ENCODE measurements at regions not wholly inside any gene's neighbourhood (a gene's known extent, or its start where the extent isn't known, plus 50 kb on each side); places are given as distances from the start of the nearest gene placed in this dataset.

GRCh38 chr5:161027763-161028162, 175.8 kb upstream of the ATP10B start:
- ATAC-seq (ENCODE audit: low read depth) = no peak
- Histone ChIP-seq H3K27me3 (ENCODE audit: insufficient read depth, poor library complexity, severe bottlenecking) (no peaks in the 10 kb centered on the region), H3K36me3 (ENCODE audit: low read depth) (no peaks in the 10 kb centered on the region), H3K9me3 (ENCODE audit: severe bottlenecking) (no peaks in the 10 kb centered on the region), H3K27ac (ENCODE audit: poor library complexity, severe bottlenecking) (no peak overlapping the region), H3K4me3 (ENCODE audit: severe bottlenecking) (no peak overlapping the region), H3K4me1 (ENCODE audit: insufficient read depth, poor library complexity, severe bottlenecking) (no peaks in the 10 kb centered on the region)
- TF ChIP-seq CTCF (IDR thresholded peaks at IDR 0.05; ENCODE audit: poor library complexity, severe bottlenecking) = no peak
- no peak for DNase-seq (ENCODE audit: low spot score)

GRCh38 chr5:161023551-161023950, 171.5 kb upstream of the ATP10B start:
- H3K27ac ChIP-seq (ENCODE audit: poor library complexity, severe bottlenecking) = no peak overlapping the region
- H3K4me3 ChIP-seq (ENCODE audit: severe bottlenecking) = no peak overlapping the region
- no peak for DNase-seq (ENCODE audit: low spot score)
- no peaks in the 10 kb centered on the region for H3K9me3 ChIP-seq (ENCODE audit: severe bottlenecking)
- no peak for TF ChIP-seq CTCF (IDR thresholded peaks at IDR 0.05; ENCODE audit: poor library complexity, severe bottlenecking)
- no peaks in the 10 kb centered on the region for H3K4me1 ChIP-seq (ENCODE audit: insufficient read depth, poor library complexity, severe bottlenecking)
- H3K27me3 ChIP-seq (ENCODE audit: insufficient read depth, poor library complexity, severe bottlenecking) = no peaks in the 10 kb centered on the region
- no peak for ATAC-seq (ENCODE audit: low read depth)
- no peaks in the 10 kb centered on the region for H3K36me3 ChIP-seq (ENCODE audit: low read depth)

GRCh38 chr5:161022151-161022550, 170.1 kb upstream of the ATP10B start:
- H3K36me3 ChIP-seq (ENCODE audit: low read depth) = no peaks in the 10 kb centered on the region
- ATAC-seq (ENCODE audit: low read depth) (peak; percentile 14; the same call in 2 of the 3 replicates), DNase-seq (ENCODE audit: low spot score) (no peak)
- H3K9me3 ChIP-seq (ENCODE audit: severe bottlenecking) = no peaks in the 10 kb centered on the region
- no peak overlapping the region for H3K4me3 ChIP-seq (ENCODE audit: severe bottlenecking)
- H3K27ac ChIP-seq (ENCODE audit: poor library complexity, severe bottlenecking) = no peak overlapping the region
- no peaks in the 10 kb centered on the region for H3K4me1 ChIP-seq (ENCODE audit: insufficient read depth, poor library complexity, severe bottlenecking)
- TF ChIP-seq CTCF (IDR thresholded peaks at IDR 0.05; ENCODE audit: poor library complexity, severe bottlenecking) = no peak
- H3K27me3 ChIP-seq (ENCODE audit: insufficient read depth, poor library complexity, severe bottlenecking) = peaks cover 3% of the 10 kb centered on the region

GRCh38 chr5:161009817-161010216, 157.8 kb upstream of the ATP10B start:
- Histone ChIP-seq H3K4me1 (ENCODE audit: insufficient read depth, poor library complexity, severe bottlenecking) (no peaks in the 10 kb centered on the region), H3K27ac (ENCODE audit: poor library complexity, severe bottlenecking) (no peak overlapping the region), H3K27me3 (ENCODE audit: insufficient read depth, poor library complexity, severe bottlenecking) (no peaks in the 10 kb centered on the region), H3K36me3 (ENCODE audit: low read depth) (no peaks in the 10 kb centered on the region), H3K4me3 (ENCODE audit: severe bottlenecking) (no peak overlapping the region), H3K9me3 (ENCODE audit: severe bottlenecking) (no peaks in the 10 kb centered on the region)
- ATAC-seq (ENCODE audit: low read depth) = no peak
- TF ChIP-seq CTCF (IDR thresholded peaks at IDR 0.05; ENCODE audit: poor library complexity, severe bottlenecking) = no peak
- no peak for DNase-seq (ENCODE audit: low spot score)

GRCh38 chr5:161009194-161009593, 157.2 kb upstream of the ATP10B start:
- DNase-seq (ENCODE audit: low spot score) (no peak), ATAC-seq (ENCODE audit: low read depth) (no peak)
- Histone ChIP-seq H3K27me3 (ENCODE audit: insufficient read depth, poor library complexity, severe bottlenecking) (no peaks in the 10 kb centered on the region), H3K36me3 (ENCODE audit: low read depth) (no peaks in the 10 kb centered on the region), H3K9me3 (ENCODE audit: severe bottlenecking) (no peaks in the 10 kb centered on the region), H3K4me1 (ENCODE audit: insufficient read depth, poor library complexity, severe bottlenecking) (no peaks in the 10 kb centered on the region), H3K4me3 (ENCODE audit: severe bottlenecking) (no peak overlapping the region), H3K27ac (ENCODE audit: poor library complexity, severe bottlenecking) (no peak overlapping the region)
- no peak for TF ChIP-seq CTCF (IDR thresholded peaks at IDR 0.05; ENCODE audit: poor library complexity, severe bottlenecking)
